ENCODE measurements at regions not wholly inside any gene's neighbourhood (a gene's known extent, or its start where the extent isn't known, plus 50 kb on each side); places are given as distances from the start of the nearest gene placed in this dataset.

DNA sequence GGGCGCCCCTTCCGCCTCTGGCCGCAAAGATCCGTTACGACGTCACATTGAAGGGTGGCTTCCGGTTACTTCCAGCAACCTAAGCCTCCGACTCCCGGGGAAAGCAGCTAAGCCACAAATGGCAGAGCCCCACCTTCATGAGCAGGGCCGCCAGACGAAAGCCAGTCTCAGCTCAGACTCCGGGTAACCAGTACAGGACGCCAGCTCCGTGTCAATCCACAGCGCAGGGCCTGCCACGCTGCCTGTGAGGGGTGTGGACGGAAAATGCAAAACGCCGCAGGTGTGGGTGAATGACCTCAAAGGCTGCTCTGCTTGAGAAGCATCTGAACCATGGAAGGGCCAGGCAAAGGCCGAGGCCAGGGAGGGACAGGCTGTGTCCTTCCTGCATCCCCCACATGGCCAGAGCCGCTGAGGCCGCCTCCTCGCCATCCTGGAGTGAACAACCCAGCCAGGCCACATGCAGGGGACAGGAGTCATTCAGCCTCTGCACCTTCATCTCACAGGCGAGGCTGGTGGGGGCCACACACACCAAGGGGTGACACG is 53.5 kb upstream of the PPP2R2D start:
- TF ChIP-seq, protein P1, sequence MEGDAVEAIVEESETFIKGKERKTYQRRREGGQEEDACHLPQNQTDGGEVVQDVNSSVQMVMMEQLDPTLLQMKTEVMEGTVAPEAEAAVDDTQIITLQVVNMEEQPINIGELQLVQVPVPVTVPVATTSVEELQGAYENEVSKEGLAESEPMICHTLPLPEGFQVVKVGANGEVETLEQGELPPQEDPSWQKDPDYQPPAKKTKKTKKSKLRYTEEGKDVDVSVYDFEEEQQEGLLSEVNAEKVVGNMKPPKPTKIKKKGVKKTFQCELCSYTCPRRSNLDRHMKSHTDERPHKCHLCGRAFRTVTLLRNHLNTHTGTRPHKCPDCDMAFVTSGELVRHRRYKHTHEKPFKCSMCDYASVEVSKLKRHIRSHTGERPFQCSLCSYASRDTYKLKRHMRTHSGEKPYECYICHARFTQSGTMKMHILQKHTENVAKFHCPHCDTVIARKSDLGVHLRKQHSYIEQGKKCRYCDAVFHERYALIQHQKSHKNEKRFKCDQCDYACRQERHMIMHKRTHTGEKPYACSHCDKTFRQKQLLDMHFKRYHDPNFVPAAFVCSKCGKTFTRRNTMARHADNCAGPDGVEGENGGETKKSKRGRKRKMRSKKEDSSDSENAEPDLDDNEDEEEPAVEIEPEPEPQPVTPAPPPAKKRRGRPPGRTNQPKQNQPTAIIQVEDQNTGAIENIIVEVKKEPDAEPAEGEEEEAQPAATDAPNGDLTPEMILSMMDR (IDR thresholded peaks at IDR 0.05; ENCODE audit: poor library complexity, severe bottlenecking) = no peak
- TF ChIP-seq, protein P2, sequence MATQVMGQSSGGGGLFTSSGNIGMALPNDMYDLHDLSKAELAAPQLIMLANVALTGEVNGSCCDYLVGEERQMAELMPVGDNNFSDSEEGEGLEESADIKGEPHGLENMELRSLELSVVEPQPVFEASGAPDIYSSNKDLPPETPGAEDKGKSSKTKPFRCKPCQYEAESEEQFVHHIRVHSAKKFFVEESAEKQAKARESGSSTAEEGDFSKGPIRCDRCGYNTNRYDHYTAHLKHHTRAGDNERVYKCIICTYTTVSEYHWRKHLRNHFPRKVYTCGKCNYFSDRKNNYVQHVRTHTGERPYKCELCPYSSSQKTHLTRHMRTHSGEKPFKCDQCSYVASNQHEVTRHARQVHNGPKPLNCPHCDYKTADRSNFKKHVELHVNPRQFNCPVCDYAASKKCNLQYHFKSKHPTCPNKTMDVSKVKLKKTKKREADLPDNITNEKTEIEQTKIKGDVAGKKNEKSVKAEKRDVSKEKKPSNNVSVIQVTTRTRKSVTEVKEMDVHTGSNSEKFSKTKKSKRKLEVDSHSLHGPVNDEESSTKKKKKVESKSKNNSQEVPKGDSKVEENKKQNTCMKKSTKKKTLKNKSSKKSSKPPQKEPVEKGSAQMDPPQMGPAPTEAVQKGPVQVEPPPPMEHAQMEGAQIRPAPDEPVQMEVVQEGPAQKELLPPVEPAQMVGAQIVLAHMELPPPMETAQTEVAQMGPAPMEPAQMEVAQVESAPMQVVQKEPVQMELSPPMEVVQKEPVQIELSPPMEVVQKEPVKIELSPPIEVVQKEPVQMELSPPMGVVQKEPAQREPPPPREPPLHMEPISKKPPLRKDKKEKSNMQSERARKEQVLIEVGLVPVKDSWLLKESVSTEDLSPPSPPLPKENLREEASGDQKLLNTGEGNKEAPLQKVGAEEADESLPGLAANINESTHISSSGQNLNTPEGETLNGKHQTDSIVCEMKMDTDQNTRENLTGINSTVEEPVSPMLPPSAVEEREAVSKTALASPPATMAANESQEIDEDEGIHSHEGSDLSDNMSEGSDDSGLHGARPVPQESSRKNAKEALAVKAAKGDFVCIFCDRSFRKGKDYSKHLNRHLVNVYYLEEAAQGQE (IDR thresholded peaks at IDR 0.05; ENCODE audit: borderline replicate concordance) = no peak
- TF ChIP-seq TAF1 (IDR thresholded peaks at IDR 0.05; ENCODE audit: low read depth) = no peak
